Osteoblast (primary cell): ENCODE measurements at regions not wholly inside any gene's neighbourhood (a gene's known extent, or its start where the extent isn't known, plus 50 kb on each side); places are given as distances from the start of the nearest gene placed in this dataset.

Experiments used
- DNase-seq: peaks from one replicate; pipeline ENCODE4 v3.0.0; 2011; ENCODE audit warnings: low spot score, mixed read lengths; ENCODE audit not compliant: insufficient read length; ENCODE audit errors: missing footprints
- H2AFZ ChIP-seq: 2 replicates; pipeline ENCODE4 v1.6.0; 2011; ENCODE audit warnings: mild to moderate bottlenecking, low read length
- H3K27ac ChIP-seq: 2 replicates; pipeline ENCODE4 v1.5.1; 2011; ENCODE audit warnings: mild to moderate bottlenecking, low read depth, low read length, moderate library complexity
- H3K27me3 ChIP-seq: 2 replicates; pipeline ENCODE4 v1.6.0; 2012; ENCODE audit warnings: mild to moderate bottlenecking, control low read depth, inconsistent platforms, low read length, moderate library complexity; ENCODE audit not compliant: insufficient read depth
- H3K36me3 ChIP-seq: 2 replicates; pipeline ENCODE4 v1.5.1; 2011; ENCODE audit warnings: mild to moderate bottlenecking, low read length, control low read depth, moderate library complexity; ENCODE audit not compliant: insufficient read depth
- H3K4me1 ChIP-seq: 2 replicates; pipeline ENCODE4 v1.5.1; 2011; ENCODE audit warnings: mild to moderate bottlenecking, low read length, control low read depth, moderate library complexity; ENCODE audit not compliant: insufficient read depth
- H3K4me2 ChIP-seq: 2 replicates; pipeline ENCODE4 v1.6.0; 2011; ENCODE audit warnings: mild to moderate bottlenecking, low read length; ENCODE audit not compliant: insufficient read depth
- H3K4me3 ChIP-seq: fragments of 200-600 bp; sonication (generic); 3 replicates; pipeline ENCODE4 v1.5.1; 2012; ENCODE audit warnings: mild to moderate bottlenecking, low read length, inconsistent platforms; ENCODE audit not compliant: insufficient read depth
- H3K79me2 ChIP-seq: 2 replicates; pipeline ENCODE4 v1.6.0; 2012; ENCODE audit warnings: mild to moderate bottlenecking, low read length, control low read depth, inconsistent platforms; ENCODE audit not compliant: insufficient read depth
- H3K9me3 ChIP-seq: 2 replicates; pipeline ENCODE4 v1.5.1; 2011; ENCODE audit warnings: low read depth, low read length, control low read depth
- H4K20me1 ChIP-seq: 2 replicates; pipeline ENCODE4 v1.6.0; 2012; ENCODE audit warnings: mild to moderate bottlenecking, low read length, control low read depth; ENCODE audit not compliant: insufficient read depth
- TF ChIP-seq, protein P1 (sequence below): IDR thresholded peaks from 2 replicates; pipeline ENCODE4 v1.5.1; 2011; ENCODE audit warnings: mild to moderate bottlenecking, low read depth, low read length, moderate library complexity; ENCODE audit errors: extremely low read depth

DNA sequence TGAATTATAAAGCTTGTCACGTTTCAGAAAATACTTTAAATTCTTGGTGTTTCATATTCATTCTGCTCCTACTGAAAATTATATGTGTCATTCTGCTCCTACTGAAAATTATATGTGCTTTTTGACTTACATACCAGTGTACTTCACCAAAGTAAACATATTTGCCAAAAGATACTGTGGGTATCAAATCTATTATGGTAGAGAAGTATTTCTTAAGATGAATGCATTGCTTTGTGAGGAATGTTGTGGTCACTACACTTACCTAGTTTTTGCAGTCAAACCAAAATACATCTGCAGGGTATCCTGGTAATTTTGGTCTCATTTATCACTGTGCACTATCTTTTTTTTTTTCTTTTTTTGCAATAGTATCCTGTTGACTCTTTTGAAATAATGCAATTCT lies 287.7 kb upstream of the MAD2L1 start:
- H3K9me3 ChIP-seq: no peaks in the 10 kb centered on the region
- H3K4me2 ChIP-seq: no peak overlapping the region
- no peak overlapping the region for H3K27ac ChIP-seq
- H3K27me3 ChIP-seq: no peaks in the 10 kb centered on the region
- no peak overlapping the region for H2AFZ ChIP-seq
- H3K4me3 ChIP-seq: no peak overlapping the region
- no peaks in the 10 kb centered on the region for H3K79me2 ChIP-seq
- no peaks in the 10 kb centered on the region for H3K4me1 ChIP-seq
- H4K20me1 ChIP-seq: no peaks in the 10 kb centered on the region
- DNase-seq: no peak
- H3K36me3 ChIP-seq: no peaks in the 10 kb centered on the region
- TF ChIP-seq, protein P1, sequence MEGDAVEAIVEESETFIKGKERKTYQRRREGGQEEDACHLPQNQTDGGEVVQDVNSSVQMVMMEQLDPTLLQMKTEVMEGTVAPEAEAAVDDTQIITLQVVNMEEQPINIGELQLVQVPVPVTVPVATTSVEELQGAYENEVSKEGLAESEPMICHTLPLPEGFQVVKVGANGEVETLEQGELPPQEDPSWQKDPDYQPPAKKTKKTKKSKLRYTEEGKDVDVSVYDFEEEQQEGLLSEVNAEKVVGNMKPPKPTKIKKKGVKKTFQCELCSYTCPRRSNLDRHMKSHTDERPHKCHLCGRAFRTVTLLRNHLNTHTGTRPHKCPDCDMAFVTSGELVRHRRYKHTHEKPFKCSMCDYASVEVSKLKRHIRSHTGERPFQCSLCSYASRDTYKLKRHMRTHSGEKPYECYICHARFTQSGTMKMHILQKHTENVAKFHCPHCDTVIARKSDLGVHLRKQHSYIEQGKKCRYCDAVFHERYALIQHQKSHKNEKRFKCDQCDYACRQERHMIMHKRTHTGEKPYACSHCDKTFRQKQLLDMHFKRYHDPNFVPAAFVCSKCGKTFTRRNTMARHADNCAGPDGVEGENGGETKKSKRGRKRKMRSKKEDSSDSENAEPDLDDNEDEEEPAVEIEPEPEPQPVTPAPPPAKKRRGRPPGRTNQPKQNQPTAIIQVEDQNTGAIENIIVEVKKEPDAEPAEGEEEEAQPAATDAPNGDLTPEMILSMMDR: no peak

DNA sequence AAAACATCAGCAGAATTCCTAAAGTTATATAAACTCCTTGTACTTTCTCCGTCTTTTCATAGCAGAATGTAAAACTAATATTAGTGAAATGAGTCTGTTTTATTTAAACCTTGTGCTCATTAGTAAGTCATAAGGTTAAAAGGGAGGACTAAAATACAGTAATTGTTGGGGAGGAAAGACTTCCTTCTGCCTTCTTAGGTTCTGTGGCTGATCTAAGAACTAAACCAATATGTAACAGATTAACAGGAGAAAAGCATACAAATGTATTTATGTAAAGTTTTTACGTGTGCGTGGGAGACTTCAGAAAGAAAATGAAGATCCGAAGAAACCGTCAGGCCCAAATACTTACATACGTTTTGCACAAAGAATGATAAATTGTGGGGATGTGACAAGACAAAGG lies 286.6 kb upstream of the MAD2L1 start:
- Histone ChIP-seq H3K36me3 (no peaks in the 10 kb centered on the region), H3K9me3 (no peaks in the 10 kb centered on the region), H3K4me1 (peaks cover 5% of the 10 kb centered on the region), H3K27ac (no peak overlapping the region), H3K79me2 (no peaks in the 10 kb centered on the region), H4K20me1 (no peaks in the 10 kb centered on the region), H3K4me2 (no peak overlapping the region), H2AFZ (no peak overlapping the region), H3K27me3 (no peaks in the 10 kb centered on the region), H3K4me3 (no peak overlapping the region)
- no peak for DNase-seq
- TF ChIP-seq, protein P1: no peak

DNA sequence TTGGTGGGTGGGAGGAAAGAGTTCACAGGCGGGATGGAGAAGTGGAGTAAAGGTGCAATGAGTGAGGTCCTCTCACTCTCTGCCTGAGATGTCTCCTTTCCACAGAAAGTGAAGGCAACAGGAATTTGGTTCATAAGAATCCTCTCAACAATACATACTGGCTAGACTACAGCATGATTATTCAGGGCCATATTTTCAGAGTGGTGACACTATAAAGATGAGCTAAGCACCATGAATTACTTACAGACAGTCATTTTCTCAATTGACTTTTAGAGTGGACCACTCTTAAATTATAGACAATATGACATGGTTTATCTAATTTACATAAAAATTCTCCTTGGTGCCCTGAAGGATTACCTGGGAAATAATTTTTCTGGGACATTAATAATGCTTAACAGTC lies 286.1 kb upstream of the MAD2L1 start:
- Histone ChIP-seq H3K36me3 (no peaks in the 10 kb centered on the region), H3K4me3 (no peak overlapping the region), H4K20me1 (no peaks in the 10 kb centered on the region), H3K4me2 (no peak overlapping the region), H2AFZ (no peak overlapping the region), H3K79me2 (no peaks in the 10 kb centered on the region), H3K27ac (no peak overlapping the region), H3K27me3 (no peaks in the 10 kb centered on the region), H3K4me1 (peaks cover 10% of the 10 kb centered on the region), H3K9me3 (no peaks in the 10 kb centered on the region)
- TF ChIP-seq, protein P1: no peak
- DNase-seq: no peak

DNA sequence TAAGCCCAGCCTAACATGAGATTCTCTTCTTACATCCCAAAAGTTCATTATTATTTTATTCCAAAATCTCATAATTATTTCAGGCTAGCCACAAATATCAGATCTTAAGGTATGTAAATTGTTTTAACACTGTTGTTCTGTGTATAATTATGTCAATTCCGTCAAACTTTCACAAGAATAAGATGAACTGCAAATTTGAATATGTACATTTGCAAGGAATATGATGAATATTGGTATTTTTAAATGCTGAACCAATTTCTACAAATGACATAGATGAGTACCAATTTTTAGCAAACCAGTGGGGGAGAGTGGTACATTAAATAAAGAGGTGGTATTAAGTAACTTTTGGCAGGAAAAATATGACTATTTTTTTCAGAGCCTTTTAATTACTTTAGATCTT lies 282.3 kb upstream of the MAD2L1 start:
- H3K4me3 ChIP-seq: no peak overlapping the region
- no peak overlapping the region for H3K4me2 ChIP-seq
- H3K36me3 ChIP-seq: no peaks in the 10 kb centered on the region
- no peaks in the 10 kb centered on the region for H3K9me3 ChIP-seq
- H2AFZ ChIP-seq: no peak overlapping the region
- H3K27me3 ChIP-seq: no peaks in the 10 kb centered on the region
- no peaks in the 10 kb centered on the region for H3K79me2 ChIP-seq
- H4K20me1 ChIP-seq: no peaks in the 10 kb centered on the region
- no peak overlapping the region for H3K27ac ChIP-seq
- H3K4me1 ChIP-seq: peaks cover 12% of the 10 kb centered on the region
- no peak for DNase-seq
- TF ChIP-seq, protein P1: no peak
